ENCODE measurements at regions not wholly inside any gene's neighbourhood (a gene's known extent, or its start where the extent isn't known, plus 50 kb on each side); places are given as distances from the start of the nearest gene placed in this dataset.

DNA sequence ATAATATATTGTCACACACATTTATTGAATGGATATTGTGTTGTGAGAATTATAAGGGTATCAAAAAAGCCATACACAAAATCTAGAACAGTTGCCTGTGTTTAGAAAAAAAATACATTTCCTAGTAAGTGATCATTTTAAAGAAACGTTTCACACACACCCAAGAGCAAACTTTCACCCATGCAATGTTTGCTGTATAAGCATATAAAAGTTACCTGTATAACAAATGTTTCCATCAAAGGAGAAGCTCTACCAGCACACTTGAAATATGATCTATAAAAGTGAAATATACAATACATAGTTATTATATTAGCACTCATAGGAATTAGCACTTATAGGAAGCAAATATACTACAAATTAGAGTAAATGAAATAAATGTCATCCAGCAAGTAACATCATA, 1098.1 kb downstream of the NCAM2 start:
- H3K4me3 ChIP-seq (ENCODE audit: insufficient read depth, low read depth, low read length), result no peak overlapping the region
- no peak overlapping the region for H3K27ac Mint-ChIP-seq (ENCODE audit: unreplicated experiment)
- H4K20me1 ChIP-seq (ENCODE audit: insufficient read depth, low read length), result no peaks in the 10 kb centered on the region
- H3K4me1 ChIP-seq (ENCODE audit: insufficient read depth, low read length), result no peaks in the 10 kb centered on the region
- no peak overlapping the region for H3K4me3 Mint-ChIP-seq (ENCODE audit: unreplicated experiment)
- no peaks in the 10 kb centered on the region for H3K36me3 ChIP-seq (ENCODE audit: insufficient read depth, low read length)
- H3K9ac ChIP-seq (ENCODE audit: low read length), result no peak overlapping the region
- peaks cover 4% of the 10 kb centered on the region for H3K9me3 ChIP-seq (ENCODE audit: insufficient read depth, low read depth, low read length)
- no peaks in the 10 kb centered on the region for H3K27me3 ChIP-seq (ENCODE audit: insufficient read depth, low read length)
- no peak overlapping the region for H3K4me2 ChIP-seq (ENCODE audit: low read length)
- no peaks in the 10 kb centered on the region for H3K79me2 ChIP-seq (ENCODE audit: insufficient read depth, low read length)
- no peaks in the 10 kb centered on the region for H3K4me1 Mint-ChIP-seq (ENCODE audit: low read depth, unreplicated experiment)
- DNase-seq (ENCODE audit: low read depth), result no peak
- no peaks in the 10 kb centered on the region for H3K27me3 Mint-ChIP-seq (ENCODE audit: low read depth, unreplicated experiment)
- H2AFZ ChIP-seq (ENCODE audit: low read depth, low read length), result no peak overlapping the region
- peaks cover 3% of the 10 kb centered on the region for H3K9me3 Mint-ChIP-seq (ENCODE audit: unreplicated experiment)
- no peaks in the 10 kb centered on the region for H3K36me3 Mint-ChIP-seq (ENCODE audit: low read depth, unreplicated experiment)
- FAIRE-seq, result no peak
- no peak overlapping the region for H3K27ac ChIP-seq (ENCODE audit: low read depth, low read length)
- TF ChIP-seq, protein P1, sequence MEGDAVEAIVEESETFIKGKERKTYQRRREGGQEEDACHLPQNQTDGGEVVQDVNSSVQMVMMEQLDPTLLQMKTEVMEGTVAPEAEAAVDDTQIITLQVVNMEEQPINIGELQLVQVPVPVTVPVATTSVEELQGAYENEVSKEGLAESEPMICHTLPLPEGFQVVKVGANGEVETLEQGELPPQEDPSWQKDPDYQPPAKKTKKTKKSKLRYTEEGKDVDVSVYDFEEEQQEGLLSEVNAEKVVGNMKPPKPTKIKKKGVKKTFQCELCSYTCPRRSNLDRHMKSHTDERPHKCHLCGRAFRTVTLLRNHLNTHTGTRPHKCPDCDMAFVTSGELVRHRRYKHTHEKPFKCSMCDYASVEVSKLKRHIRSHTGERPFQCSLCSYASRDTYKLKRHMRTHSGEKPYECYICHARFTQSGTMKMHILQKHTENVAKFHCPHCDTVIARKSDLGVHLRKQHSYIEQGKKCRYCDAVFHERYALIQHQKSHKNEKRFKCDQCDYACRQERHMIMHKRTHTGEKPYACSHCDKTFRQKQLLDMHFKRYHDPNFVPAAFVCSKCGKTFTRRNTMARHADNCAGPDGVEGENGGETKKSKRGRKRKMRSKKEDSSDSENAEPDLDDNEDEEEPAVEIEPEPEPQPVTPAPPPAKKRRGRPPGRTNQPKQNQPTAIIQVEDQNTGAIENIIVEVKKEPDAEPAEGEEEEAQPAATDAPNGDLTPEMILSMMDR (IDR thresholded peaks at IDR 0.05; ENCODE audit: insufficient read depth, low read depth, low read length), result no peak
- TF ChIP-seq EZH2 (IDR thresholded peaks at IDR 0.05; ENCODE audit: insufficient read depth, low read length), result no peak

DNA sequence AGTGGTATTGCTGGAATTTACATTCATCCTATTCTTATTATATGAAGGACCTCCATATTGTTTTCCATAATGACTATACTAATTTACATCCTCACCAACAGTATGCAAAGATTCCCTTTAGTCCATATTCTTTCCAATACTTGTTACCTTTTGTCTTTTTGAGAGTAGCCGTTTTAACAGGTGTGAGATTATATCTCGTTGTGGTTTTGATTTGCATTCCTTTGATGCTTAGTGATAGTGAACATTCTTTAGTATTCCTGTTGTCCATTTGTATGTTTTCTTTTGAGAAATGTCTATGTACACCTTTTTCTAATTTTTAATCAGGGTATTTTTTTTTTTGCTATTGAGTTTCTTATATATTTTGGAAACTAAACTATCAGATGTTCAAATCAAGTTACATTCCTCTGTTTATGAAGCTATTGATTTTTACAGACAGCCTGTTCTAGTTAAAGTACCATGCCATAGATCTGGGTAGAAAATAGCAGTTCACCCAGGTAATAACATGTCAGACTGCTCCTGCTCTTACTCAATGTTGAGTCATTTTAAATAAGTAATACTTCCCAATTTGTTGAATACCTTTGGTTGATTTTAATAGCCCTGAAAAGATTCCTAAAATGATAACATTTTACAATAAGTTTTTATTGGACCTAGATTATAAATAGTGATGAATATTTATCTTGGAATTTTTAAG, 1108.7 kb downstream of the NCAM2 start:
- Histone ChIP-seq H3K27me3 (ENCODE audit: insufficient read depth, low read length) (no peaks in the 10 kb centered on the region), H3K4me1 (ENCODE audit: insufficient read depth, low read length) (no peaks in the 10 kb centered on the region), H2AFZ (ENCODE audit: low read depth, low read length) (no peak overlapping the region), H3K4me3 (ENCODE audit: insufficient read depth, low read depth, low read length) (no peak overlapping the region), H3K27ac (ENCODE audit: low read depth, low read length) (no peak overlapping the region), H3K36me3 (ENCODE audit: insufficient read depth, low read length) (no peaks in the 10 kb centered on the region), H3K79me2 (ENCODE audit: insufficient read depth, low read length) (no peaks in the 10 kb centered on the region), H4K20me1 (ENCODE audit: insufficient read depth, low read length) (no peaks in the 10 kb centered on the region), H3K9ac (ENCODE audit: low read length) (no peak overlapping the region), H3K9me3 (ENCODE audit: insufficient read depth, low read depth, low read length) (no peaks in the 10 kb centered on the region), H3K4me2 (ENCODE audit: low read length) (no peak overlapping the region)
- FAIRE-seq (no peak), DNase-seq (ENCODE audit: low read depth) (no peak)
- Mint-ChIP-seq H3K27me3 (ENCODE audit: low read depth, unreplicated experiment) (no peaks in the 10 kb centered on the region), H3K4me3 (ENCODE audit: unreplicated experiment) (no peak overlapping the region), H3K4me1 (ENCODE audit: low read depth, unreplicated experiment) (no peaks in the 10 kb centered on the region), H3K27ac (ENCODE audit: unreplicated experiment) (no peak overlapping the region), H3K9me3 (ENCODE audit: unreplicated experiment) (no peaks in the 10 kb centered on the region), H3K36me3 (ENCODE audit: low read depth, unreplicated experiment) (no peaks in the 10 kb centered on the region)
- TF ChIP-seq, protein P1 (IDR thresholded peaks at IDR 0.05; ENCODE audit: insufficient read depth, low read depth, low read length), result no peak

- no peak overlapping the region for H3K4me3 Mint-ChIP-seq (ENCODE audit: unreplicated experiment)
- Histone ChIP-seq H4K20me1 (ENCODE audit: insufficient read depth, low read length) (no peaks in the 10 kb centered on the region), H2AFZ (ENCODE audit: low read depth, low read length) (no peak overlapping the region), H3K9ac (ENCODE audit: low read length) (no peak overlapping the region), H3K27ac (ENCODE audit: low read depth, low read length) (no peak overlapping the region), H3K27me3 (ENCODE audit: insufficient read depth, low read length) (no peaks in the 10 kb centered on the region), H3K79me2 (ENCODE audit: insufficient read depth, low read length) (no peaks in the 10 kb centered on the region), H3K36me3 (ENCODE audit: insufficient read depth, low read length) (no peaks in the 10 kb centered on the region), H3K9me3 (ENCODE audit: insufficient read depth, low read depth, low read length) (peaks cover 7% of the 10 kb centered on the region), H3K4me2 (ENCODE audit: low read length) (no peak overlapping the region), H3K4me1 (ENCODE audit: insufficient read depth, low read length) (no peaks in the 10 kb centered on the region), H3K4me3 (ENCODE audit: insufficient read depth, low read depth, low read length) (no peak overlapping the region)
- DNase-seq (ENCODE audit: low read depth) (no peak), FAIRE-seq (no peak)
- H3K9me3 Mint-ChIP-seq (ENCODE audit: unreplicated experiment), result peaks cover 3% of the 10 kb centered on the region
- no peak for TF ChIP-seq EZH2 (IDR thresholded peaks at IDR 0.05; ENCODE audit: insufficient read depth, low read length)
- TF ChIP-seq, protein P1 (IDR thresholded peaks at IDR 0.05; ENCODE audit: insufficient read depth, low read depth, low read length), result no peak
- H3K4me1 Mint-ChIP-seq (ENCODE audit: low read depth, unreplicated experiment), result no peaks in the 10 kb centered on the region
- H3K36me3 Mint-ChIP-seq (ENCODE audit: low read depth, unreplicated experiment), result no peaks in the 10 kb centered on the region
- H3K27me3 Mint-ChIP-seq (ENCODE audit: low read depth, unreplicated experiment), result no peaks in the 10 kb centered on the region
- H3K27ac Mint-ChIP-seq (ENCODE audit: unreplicated experiment), result no peak overlapping the region
Measured at GRCh38 chr21:22115746-22116145, 1117.5 kb downstream of the NCAM2 start.

All from astrocyte (in vitro differentiated cells and primary cell).